Activated naive CD8-positive, alpha-beta T cell treated with anti-CD3 and anti-CD28 coated beads, Interleukin-2, amount 10 ng/mL, durations not matched to agents 7 days and 5 days (primary cell): ENCODE measurements at regions not wholly inside any gene's neighbourhood (a gene's known extent, or its start where the extent isn't known, plus 50 kb on each side); places are given as distances from the start of the nearest gene placed in this dataset.

ENCODE experiments used
- ATAC-seq: fragments of 150-1000 bp; cut with Tn5 transposase; one replicate; pipeline ENCODE4 v1.10.0; 2021; ENCODE audit warnings: low read depth, moderate library complexity
- POLR2A ChIA-PET: fragments of 350-600 bp; sonication (Branson Sonifier 250); formaldehyde crosslinking; loops from one replicate; lab custom pipeline; 2021; ENCODE audit warnings: antibody characterized with exemption; lab: Charles Lee
- DNase-seq: peaks from one replicate; pipeline ENCODE4 v3.0.0; 2021
- H3K27ac Mint-ChIP-seq: one replicate; pipeline ENCODE4 v1.8.0; 2022; ENCODE audit warnings: mild to moderate bottlenecking, mixed read lengths
- H3K27me3 Mint-ChIP-seq: one replicate; pipeline ENCODE4 v1.8.0; 2022; ENCODE audit warnings: mild to moderate bottlenecking, moderate library complexity, mixed read lengths
- H3K36me3 Mint-ChIP-seq: one replicate; pipeline ENCODE4 v1.8.0; 2021; ENCODE audit warnings: mild to moderate bottlenecking, mixed read lengths
- H3K4me1 Mint-ChIP-seq: one replicate; pipeline ENCODE4 v1.8.0; 2021; ENCODE audit warnings: mixed read lengths
- H3K4me3 Mint-ChIP-seq: one replicate; pipeline ENCODE4 v1.8.0; 2022; ENCODE audit warnings: mild to moderate bottlenecking, moderate library complexity, mixed read lengths
- H3K9me3 Mint-ChIP-seq: one replicate; pipeline ENCODE4 v1.8.0; 2021; ENCODE audit warnings: mixed read lengths

DNA sequence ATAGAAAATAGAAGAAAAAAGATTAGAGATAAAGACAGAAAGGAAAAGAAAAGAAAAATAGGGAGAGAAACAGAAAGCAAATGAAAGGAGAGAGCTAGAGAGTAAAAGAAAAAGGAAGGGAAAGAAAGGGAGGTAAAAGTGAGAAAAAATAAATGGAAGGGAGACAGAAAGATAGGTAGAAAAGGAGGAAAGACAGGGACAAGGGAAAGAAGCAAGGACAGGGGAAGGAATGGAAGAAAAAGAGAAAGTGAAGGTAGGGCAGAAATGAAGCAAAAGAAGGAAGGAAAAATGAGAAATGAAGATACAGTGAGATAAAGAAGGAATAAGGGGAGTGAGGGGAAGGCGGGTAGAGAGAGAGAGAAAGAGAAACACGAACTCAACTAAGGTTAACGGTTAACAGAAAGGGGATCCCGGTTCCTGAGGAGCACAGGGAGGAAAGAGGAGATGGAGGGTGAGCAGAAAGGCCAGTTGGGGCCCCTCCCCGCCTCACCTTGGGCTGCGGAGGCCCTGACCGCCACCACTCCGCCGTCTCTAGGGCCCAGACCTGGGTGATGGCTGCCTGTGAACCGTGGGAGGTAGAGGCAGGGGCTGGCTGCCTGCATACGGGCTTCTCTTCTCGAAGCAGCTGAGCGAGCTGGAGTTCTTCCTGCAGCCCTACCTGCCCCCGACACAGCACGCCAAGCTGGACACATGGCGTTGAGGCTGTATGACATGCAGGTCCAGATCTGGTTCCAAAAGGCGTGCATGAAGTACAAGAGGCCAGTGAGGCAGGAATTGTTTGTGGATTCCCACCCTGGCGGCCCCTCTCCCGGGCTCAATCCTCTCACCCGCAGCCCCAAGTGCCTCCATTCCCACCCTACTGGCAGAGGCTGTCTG is 59.5 kb downstream of the SMUG1 start:
- no peak overlapping the region for H3K4me3 Mint-ChIP-seq
- peaks cover 7% of the 10 kb centered on the region for H3K4me1 Mint-ChIP-seq
- DNase-seq: no peak
- ATAC-seq: no peak
- no peaks in the 10 kb centered on the region for H3K9me3 Mint-ChIP-seq
- POLR2A ChIA-PET: no interaction called here
- peaks cover 77% of the 10 kb centered on the region for H3K27me3 Mint-ChIP-seq
- H3K27ac Mint-ChIP-seq: no peak overlapping the region
- no peaks in the 10 kb centered on the region for H3K36me3 Mint-ChIP-seq
